22Rv1 (cell line): ENCODE measurements at regions not wholly inside any gene's neighbourhood (a gene's known extent, or its start where the extent isn't known, plus 50 kb on each side); places are given as distances from the start of the nearest gene placed in this dataset.

Experiments used
- H3K27ac ChIP-seq: fragments of 450-650 bp; 2 replicates; pipeline ENCODE4 v1.5.1; 2017
- ZFX ChIP-seq: fragments of 450-650 bp; IDR thresholded peaks from 2 replicates; pipeline ENCODE4 v1.6.1; 2017; ENCODE audit warnings: antibody characterized with exemption, borderline replicate concordance
- TF ChIP-seq, protein P1 (sequence below): fragments of 450-650 bp; IDR thresholded peaks from 2 replicates; pipeline ENCODE4 v1.5.1; 2017; ENCODE audit warnings: mild to moderate bottlenecking

DNA sequence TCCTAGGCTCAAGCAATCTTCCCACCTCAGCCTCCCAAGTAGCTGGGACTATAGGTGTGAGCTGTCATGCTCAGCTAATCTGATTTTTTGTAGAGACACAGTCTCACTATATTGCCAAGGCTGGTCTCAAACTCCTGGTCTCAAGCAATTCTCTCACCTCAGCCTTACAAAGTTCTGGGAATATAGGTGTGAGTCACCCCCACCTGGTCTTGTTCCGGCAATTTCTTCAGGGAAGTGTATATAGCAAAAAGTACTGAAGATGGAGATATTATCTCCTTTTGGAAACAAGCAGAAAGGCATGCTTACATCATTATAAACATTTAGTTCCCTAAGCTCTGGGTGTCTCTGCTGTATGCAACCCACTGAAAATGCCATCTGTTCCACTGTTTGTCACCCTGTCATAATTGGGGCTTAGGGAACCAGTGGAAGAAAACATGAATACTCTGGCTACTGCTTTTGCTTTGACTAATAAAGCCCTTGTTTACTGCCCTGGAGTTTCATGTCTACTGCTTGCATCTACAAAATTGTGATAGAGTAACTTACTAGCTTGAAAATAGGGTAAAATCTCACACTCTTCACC, 940.2 kb downstream of the GALC start:
- H3K27ac ChIP-seq: no peak overlapping the region
- no peak for TF ChIP-seq ZFX
- TF ChIP-seq, protein P1, sequence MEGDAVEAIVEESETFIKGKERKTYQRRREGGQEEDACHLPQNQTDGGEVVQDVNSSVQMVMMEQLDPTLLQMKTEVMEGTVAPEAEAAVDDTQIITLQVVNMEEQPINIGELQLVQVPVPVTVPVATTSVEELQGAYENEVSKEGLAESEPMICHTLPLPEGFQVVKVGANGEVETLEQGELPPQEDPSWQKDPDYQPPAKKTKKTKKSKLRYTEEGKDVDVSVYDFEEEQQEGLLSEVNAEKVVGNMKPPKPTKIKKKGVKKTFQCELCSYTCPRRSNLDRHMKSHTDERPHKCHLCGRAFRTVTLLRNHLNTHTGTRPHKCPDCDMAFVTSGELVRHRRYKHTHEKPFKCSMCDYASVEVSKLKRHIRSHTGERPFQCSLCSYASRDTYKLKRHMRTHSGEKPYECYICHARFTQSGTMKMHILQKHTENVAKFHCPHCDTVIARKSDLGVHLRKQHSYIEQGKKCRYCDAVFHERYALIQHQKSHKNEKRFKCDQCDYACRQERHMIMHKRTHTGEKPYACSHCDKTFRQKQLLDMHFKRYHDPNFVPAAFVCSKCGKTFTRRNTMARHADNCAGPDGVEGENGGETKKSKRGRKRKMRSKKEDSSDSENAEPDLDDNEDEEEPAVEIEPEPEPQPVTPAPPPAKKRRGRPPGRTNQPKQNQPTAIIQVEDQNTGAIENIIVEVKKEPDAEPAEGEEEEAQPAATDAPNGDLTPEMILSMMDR: no peak

DNA sequence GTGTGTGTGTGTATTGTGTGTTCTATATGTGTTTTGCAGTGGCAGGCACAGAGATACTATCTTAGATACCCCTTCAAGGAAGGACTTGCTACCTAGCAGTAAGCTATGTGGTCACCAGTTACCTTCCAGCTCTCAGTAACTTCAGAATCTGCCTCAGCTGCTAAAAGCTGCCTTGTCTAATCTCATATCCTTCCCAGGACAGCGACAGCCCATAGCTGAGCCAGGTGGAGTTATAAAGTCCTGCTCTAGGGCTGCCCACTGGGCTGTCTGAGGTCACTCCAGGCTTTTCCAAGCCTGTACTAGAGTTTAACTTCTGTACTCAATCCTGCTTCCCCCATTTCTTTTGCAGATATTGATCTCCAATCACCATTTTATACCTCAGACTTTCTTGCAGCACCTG, 942.6 kb downstream of the GALC start:
- no peak overlapping the region for H3K27ac ChIP-seq

DNA sequence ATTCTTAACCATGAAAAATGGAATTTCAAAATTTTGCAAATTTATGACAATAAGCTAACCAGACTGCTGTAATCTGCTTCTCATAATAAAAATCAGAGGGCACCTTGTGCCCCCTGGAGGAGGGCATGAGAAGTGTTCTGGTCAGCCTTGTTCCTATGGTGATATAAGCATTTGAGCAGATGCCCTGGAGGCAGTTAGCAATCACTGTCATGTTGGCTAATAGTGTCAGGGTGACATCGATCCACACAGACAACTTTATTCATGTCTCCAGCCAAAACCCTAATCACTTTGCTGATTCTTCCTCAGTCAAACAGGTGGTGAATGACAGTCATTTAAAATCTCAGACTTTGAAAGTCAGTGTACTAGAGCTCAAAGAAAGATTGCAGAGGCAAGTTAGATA, 943.0 kb downstream of the GALC start:
- no peak overlapping the region for H3K27ac ChIP-seq
- no peak for TF ChIP-seq ZFX
- TF ChIP-seq, protein P1: peak; percentile 82

More for the DNA sequence above, 942.6 kb downstream of the GALC start:
- no peak for TF ChIP-seq ZFX
- TF ChIP-seq, protein P1: no peak

DNA sequence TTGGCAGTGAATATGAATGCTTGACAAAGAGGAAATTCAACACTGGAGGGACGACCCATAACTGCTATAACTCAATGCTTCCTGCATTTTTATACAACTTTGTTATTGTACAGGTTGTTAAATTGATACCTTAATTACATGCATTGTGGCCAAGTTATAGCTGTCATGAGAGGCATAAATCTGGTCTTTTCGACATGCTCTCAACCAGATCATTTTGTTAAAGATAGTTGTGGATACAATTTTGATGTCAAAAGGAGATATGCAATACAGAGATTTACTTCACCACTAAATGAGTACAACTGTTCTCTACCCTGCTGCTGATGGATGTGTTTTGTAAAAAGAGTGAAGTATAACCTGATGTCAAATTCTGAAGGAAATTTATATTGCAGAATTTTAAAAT, 946.0 kb downstream of the GALC start:
- H3K27ac ChIP-seq: no peak overlapping the region
- TF ChIP-seq ZFX: no peak
- TF ChIP-seq, protein P1: no peak

DNA sequence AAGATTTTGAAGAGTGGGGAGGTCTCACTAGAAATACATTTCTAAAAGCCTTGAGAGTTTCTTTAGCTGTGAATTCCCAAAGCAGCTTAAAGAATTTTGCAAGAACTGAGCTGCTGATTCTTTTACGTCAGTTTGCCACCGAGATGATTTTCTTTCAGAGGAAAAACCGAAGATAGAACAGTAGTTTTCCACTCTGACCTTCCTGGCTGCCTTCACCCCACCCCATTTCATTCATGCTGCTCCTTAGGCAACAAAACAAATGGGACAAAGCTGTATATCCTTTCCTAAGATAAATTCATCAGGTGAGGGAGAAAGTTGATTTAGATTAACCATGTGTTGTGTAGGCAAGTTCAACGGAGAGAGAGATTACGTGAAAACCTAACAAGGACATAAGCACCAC, 947.0 kb downstream of the GALC start:
- TF ChIP-seq ZFX: no peak
- TF ChIP-seq, protein P1: no peak
- no peak overlapping the region for H3K27ac ChIP-seq

DNA sequence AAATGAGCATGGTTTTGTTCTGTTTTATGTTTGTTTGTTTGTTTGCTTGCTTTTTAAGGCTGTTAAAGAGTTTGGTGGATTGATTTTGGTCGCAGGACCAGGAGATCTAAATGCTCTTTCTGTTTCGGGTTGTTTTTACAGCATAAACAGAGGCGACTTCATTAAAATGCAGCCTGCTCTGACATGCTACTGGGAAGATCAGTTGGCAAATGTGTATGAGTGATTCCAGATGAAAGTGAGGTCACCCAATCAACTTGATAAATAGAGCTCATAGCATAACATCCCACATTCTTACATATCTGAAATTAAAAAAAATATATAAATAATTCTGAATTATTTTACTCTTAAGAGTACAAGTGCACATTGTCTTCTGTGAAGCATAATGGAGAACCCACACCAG, 947.7 kb downstream of the GALC start:
- TF ChIP-seq, protein P1: no peak
- no peak for TF ChIP-seq ZFX
- no peak overlapping the region for H3K27ac ChIP-seq

DNA sequence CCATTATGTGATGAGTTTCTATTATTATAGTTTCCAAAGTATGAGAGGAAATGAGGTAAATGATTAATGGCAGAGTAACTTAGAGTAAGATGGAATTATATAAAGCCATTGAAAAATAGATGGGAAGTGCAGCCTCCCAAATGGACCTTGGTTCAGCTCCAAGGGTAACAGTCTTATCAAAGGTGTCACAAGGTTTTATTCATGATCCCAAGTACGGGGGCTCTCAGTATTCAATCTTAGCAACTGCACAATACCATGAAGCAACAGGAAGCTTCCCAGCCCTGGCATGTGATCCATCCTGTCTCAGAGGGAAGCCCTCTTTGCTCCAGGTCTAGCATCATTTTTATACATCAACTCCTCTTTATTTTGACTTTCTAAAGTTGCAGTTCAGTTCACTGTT, 948.2 kb downstream of the GALC start:
- H3K27ac ChIP-seq: no peak overlapping the region
- TF ChIP-seq, protein P1: no peak
